Astrocyte of the spinal cord (primary cell): ENCODE measurements at regions not wholly inside any gene's neighbourhood (a gene's known extent, or its start where the extent isn't known, plus 50 kb on each side); places are given as distances from the start of the nearest gene placed in this dataset.

Experiments
- DNase-seq: peaks from one replicate; pipeline ENCODE4 v3.0.0; 2011; ENCODE audit warnings: low read depth, low spot score
- H3K4me3 ChIP-seq: 2 replicates; pipeline ENCODE4 v1.5.1; 2011; ENCODE audit warnings: low read depth, mild to moderate bottlenecking, low read length, moderate library complexity
- in situ Hi-C: cut with HindIII; loops from 2 replicates; pipeline ENCODE4 v1.10.0; 2017; ENCODE audit warnings: low sequenced_read_pairs
- TF ChIP-seq, protein P1 (sequence below): IDR thresholded peaks from 2 replicates; pipeline ENCODE4 v1.5.1; 2012; ENCODE audit warnings: low read depth, mild to moderate bottlenecking, low read length, inconsistent platforms

DNA sequence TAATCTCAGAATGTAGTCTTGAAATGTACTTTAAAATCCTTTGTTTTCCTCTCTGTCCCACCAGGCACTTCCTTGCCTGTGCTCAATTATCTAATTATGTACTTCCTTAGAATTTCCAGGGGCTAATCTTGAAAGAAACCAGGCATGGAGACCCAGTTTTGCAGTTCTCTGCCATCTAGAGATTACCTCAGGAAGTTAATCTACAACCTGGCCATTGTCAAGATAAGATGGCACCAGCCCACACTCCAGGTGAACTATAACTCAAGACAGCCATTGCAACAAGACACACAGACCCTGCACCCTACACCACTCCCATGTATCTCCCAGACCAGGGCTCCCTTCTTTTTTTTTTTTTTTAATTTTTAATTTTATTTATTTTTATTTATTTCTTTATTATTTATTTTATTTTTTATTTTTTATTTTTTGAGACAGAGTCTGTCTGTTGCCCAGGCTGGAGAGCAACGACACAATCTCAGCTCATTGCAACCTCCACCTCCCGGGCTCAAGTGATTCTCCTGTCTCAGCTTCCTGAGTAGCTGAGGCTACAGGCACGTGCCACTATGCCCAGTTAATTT lies 85.9 kb upstream of the TRIM24 start:
- TF ChIP-seq, protein P1, sequence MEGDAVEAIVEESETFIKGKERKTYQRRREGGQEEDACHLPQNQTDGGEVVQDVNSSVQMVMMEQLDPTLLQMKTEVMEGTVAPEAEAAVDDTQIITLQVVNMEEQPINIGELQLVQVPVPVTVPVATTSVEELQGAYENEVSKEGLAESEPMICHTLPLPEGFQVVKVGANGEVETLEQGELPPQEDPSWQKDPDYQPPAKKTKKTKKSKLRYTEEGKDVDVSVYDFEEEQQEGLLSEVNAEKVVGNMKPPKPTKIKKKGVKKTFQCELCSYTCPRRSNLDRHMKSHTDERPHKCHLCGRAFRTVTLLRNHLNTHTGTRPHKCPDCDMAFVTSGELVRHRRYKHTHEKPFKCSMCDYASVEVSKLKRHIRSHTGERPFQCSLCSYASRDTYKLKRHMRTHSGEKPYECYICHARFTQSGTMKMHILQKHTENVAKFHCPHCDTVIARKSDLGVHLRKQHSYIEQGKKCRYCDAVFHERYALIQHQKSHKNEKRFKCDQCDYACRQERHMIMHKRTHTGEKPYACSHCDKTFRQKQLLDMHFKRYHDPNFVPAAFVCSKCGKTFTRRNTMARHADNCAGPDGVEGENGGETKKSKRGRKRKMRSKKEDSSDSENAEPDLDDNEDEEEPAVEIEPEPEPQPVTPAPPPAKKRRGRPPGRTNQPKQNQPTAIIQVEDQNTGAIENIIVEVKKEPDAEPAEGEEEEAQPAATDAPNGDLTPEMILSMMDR: no peak
- no peak for DNase-seq
- H3K4me3 ChIP-seq: no peak overlapping the region
- in situ Hi-C loops: no loop called here

DNA sequence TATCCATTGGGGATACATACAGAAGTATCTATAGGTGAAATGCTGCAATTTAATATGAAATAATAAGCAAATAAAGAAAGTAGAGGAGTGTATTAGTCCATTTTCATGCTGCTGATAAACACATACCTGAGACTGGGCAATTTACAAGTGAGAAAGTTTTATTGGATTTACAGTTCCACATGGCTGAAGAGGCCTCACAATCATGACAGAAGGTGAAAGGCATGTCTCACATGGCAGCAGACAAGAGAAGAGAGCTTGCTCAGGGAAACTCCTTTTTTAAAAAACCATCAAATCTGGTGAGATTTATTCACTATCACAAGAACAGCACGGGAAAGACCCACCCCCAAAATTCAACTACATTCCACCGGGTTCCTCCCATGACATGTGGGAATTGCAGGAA lies 82.8 kb upstream of the TRIM24 start:
- in situ Hi-C loops: no loop called here
- TF ChIP-seq, protein P1: no peak
- no peak for DNase-seq
- H3K4me3 ChIP-seq: no peak overlapping the region

DNA sequence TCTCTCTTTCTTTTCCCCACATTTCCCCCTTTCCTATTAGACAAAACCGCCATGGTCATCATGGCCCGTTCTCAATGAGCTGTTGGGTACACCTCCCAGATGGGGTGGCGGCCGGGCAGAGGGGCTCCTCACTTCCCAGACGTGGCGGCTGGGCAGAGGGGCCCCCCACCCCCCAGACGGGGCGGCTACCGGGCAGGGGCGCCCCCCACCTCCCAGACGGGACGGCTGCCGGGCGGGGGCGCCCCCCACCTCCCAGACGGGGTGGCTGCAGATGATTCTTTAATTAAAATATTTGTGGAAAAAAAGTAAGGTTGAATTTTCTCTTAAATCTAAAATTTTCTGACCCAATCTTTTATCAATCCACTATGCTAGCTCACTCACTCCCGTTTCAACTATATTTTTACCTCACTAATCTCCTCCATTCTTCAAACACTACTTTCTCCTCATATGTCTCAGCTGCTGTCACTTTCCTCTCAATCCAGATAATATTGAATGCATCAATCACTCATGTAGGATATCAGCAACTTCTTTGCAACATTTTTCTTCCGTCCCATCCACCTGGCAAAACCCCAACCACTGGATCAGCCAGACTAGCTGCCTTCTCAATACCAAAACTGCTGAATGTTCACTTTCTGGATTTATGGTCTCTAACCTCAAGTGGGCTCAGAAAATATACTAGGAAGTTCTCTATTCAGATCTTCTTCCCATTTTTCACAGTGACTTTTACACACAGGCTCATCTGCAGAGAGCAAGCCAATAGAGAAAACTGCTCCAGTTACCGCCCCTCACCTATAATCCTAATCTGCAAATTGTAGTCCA lies 81.1 kb upstream of the TRIM24 start:
- no peak overlapping the region for H3K4me3 ChIP-seq
- TF ChIP-seq, protein P1: no peak
- in situ Hi-C loops: no loop called here
- DNase-seq: no peak

DNA sequence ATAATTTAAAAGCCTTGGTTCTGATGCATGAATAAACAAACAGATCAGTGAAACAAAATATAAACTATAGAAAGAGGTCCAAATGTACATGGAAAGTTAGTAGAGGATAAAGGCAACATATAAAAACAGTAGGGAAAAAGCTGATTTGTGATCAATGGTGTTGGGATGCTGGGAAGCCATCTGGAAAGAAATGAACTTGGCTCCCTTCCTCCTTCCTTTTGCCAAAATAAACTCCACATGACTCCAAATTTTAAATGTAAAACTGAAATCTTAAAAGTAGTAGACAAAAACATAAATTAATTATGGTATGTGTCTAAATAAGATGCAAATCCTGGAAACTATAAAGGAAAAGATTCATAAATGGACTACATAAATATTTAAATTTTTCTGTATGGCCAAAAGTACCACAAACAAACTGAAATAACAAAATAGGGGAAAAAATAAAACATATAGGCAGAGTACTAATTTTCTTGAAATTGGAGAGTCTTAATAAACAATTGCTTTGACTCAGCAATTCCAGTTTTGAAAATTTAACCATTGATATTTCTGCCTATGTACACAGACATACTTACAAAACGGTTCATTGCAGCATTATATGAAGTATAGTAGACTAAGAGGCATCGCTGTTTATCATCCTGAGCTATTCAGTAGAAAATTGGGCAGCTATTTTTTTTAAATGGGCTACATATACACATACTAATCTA lies 77.0 kb upstream of the TRIM24 start:
- TF ChIP-seq, protein P1: no peak
- DNase-seq: no peak
- no peak overlapping the region for H3K4me3 ChIP-seq
- in situ Hi-C loops: no loop called here

DNA sequence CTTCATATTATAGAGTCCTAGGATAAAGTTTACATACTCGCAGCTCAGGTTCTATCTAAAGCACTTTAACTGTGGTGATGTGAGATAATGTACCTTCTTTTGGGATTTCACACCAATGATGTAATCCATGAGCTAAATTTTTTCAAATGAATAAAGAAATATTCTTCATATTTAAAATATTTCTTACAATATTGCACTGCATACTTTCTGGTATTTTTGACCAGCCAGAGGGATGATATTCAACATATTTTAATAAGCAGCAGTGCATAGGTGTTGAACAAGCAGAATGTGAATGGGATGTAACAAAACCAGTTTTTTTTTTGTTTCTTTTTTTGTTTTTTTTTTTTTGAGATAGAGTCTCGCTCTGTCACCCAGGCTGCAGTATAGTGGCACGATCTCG lies 73.2 kb upstream of the TRIM24 start:
- TF ChIP-seq, protein P1: no peak
- no peak overlapping the region for H3K4me3 ChIP-seq
- in situ Hi-C loops: no loop called here
- DNase-seq: no peak

DNA sequence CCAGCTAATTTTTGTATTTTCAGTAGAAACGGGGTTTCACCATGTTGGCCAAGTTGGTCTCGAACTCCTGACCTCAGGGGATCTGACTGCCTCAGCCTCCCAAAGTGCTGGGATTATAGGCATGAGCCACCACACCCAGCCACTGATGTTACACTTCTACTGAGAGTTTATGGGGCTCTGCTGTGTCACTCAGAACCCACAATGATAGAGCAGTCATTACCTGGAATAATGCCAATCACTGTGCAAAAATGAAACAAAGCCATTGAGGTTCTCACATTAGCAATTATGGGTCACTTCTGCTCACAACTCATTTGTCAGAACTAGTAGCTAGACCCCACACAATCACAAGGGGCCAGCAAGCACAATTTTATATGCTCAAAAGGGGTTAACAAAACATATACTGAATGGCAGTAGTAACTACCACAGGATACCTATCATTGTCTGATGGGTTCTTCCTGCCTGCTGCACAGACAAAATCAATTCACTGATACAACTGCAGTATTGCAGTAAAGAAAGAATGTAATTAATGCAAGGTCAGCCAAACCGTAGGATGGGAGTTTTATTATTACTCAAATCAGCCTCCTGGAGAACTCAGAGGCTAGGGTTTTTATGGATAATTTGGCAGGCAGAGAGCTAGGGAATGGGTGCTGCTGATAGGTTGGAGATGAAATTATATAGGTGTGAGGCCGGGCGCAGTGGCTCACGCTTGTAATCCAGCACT lies 72.1 kb upstream of the TRIM24 start:
- H3K4me3 ChIP-seq: no peak overlapping the region
- no peak for DNase-seq
- TF ChIP-seq, protein P1: no peak
- in situ Hi-C loops: no loop called here
